T-helper 1 cell (primary cell): ENCODE measurements at regions not wholly inside any gene's neighbourhood (a gene's known extent, or its start where the extent isn't known, plus 50 kb on each side); places are given as distances from the start of the nearest gene placed in this dataset.

ENCODE experiments used
- DNase-seq, 5 donors: peaks; one replicate each; pipeline ENCODE4 v3.0.0-alpha.2; 2012 to 2020

GRCh38 chr10:113292086-113292485 is 260.8 kb upstream of the HABP2 start:
- no peak for DNase-seq

DNA sequence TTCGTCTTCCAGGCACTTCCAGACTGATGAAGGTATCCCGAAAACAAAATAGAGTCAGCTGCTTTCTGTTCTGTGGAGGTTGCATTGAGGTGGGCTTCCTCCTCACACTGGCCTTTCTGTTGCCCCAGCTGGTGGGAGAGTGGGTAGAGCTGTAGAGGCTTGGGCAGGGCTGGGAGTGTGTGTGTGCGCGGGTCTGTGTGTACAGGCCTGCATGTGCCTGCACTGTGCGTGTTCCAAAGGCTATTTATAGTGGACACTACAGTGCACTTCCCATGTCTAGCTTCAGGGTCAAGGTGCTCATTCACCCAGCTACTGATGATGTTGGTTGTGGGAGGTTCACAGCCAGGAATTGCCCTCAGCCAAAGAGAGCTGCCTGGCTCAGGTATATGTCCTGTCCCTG is 260.1 kb upstream of the HABP2 start:
- no peak for DNase-seq

GRCh38 chr10:113293167-113293566 is 259.7 kb upstream of the HABP2 start:
- no peak for DNase-seq

DNA sequence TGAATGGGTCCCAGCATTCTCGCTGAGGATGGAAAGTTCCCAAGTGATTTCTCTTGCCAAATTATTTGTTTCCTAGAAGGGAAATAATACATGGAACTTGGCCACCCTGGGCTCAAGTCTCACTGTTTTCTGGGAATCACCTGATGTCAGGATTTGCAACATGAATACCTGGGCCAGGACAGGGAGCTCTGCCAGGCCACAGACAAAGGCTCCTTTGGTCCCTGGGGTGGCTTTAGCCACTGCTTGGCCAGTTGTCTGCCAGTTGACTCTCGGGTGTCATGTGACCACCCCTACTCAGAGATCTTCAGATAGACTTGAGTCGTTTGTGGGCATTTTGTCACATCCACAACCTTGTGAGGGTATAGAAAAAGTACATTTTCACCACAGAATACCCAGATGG is 258.0 kb upstream of the HABP2 start:
- no peak for DNase-seq

DNA sequence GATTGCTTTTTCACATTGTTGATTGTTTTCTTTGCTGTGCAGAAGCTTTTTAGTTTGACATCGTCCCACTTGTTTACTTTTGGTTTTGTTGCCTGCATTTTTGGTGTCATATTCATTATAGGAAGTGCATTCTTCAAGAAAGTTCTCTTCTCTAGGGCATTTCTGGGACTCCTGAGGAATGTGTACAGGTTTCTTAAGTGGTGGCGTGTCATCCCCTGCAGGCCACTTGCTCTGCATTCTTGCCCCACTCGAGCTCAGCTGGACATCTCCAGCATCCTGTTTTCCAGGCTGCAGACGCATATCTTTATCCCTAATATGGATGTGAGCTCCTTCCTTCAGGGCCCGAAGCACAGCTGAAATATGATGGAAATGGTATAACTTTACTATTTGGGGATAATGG is 255.6 kb upstream of the HABP2 start:
- no peak for DNase-seq

DNA sequence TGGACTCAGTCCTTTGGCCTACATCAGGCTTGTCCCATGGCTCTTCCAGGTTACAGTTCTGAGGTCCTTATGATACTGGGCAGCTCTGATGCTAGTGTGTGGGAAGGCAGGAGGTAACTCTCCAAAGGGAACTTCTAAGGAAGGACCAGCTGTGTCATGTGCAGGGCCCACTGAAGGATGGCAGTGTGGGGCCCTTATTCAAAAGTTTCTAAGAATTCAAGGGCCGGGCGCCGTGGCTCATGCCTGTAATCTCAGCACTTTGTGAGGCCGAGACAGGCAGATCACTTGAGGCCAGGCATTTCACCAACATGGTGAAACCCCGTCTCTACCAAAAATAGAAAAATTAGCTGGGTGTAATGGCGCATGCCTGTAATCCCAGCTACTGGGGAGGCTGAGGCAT is 254.2 kb upstream of the HABP2 start:
- DNase-seq: no peak

DNA sequence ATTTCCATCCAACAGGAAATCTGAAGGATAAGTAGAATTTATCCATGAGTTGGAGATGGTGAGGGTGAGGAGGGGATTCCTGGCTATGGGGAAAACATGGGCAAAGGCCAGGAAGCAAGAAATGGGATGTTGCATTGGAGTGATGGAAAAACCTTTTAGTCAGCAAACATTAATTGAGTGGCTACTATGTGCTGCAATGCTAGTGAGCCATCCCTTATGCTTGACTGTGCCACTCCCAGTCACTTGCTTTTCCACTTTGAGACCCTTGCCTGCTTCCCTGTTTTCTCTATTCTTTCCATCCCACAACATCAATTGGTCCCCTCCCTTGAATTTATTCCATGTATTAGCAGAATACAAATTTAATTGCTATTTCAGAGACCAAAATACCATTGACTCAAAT is 252.7 kb upstream of the HABP2 start:
- DNase-seq: no peak

DNA sequence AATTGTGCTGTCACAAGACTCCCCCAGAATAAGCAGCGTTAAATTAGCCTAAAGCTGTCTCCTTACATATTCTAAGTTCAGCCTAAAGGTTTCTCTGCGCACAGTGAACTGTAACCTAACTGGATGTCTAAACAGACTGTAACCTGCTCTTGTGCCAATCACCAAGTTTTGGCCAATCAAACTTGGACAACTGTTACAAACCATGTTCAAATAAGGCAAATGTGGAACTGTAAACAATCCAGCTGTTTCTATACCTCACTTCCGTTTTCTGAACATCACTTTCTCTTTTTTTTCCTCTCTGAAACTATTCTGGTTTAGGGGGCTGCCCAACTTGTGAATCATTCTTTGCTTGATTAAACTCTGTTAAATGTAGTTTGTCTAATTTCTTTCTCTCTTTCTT is 252.2 kb upstream of the HABP2 start:
- no peak for DNase-seq

DNA sequence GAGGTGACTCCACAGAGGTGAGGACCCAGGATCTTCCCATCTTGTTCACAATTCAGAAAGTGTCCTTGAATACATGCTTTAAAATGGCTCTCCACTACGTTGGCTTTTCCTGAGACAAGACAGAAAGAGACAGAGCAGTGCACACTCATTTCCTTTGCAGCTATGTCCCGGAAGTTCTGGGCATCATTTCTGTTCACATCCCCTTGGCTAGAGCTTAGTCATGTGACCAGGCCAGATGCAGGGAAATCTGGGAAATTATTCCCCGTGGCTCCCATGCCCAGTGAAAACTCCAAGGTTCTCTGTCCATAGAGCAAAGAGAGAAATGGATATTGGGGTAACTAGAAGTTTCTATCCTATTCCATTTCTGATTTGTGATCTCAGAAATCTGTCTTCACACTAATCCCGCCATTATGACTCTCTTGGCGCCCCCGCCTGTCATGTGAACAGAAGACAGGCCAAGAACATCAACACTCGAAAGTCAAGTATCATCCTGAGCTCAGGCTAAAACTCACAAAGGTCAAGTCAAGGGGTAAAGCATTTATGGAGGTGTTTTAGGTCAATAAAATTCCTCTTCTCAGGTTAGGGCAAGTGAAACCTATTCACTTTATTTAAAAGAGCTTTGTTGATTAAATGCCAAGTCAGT is 251.4 kb upstream of the HABP2 start:
- DNase-seq: no peak

DNA sequence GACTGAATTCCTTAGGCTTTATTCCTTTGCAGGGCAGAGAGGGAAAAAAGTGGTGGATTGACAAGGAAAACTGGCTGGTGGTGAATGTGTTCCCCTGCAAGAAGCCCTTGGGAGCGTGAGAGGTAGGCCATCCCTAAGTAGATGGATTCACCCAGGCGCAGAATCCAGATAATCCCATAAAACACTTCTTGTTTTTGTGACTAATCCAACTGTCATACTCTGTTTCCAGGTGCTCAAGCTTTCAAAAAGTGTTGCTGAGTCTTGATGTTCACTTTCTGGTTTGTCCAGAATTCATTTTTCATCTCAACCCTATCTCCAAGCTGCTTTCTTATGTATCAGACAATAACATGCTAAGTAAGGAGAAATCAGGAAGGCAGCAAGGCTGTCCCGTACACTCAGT is 250.8 kb upstream of the HABP2 start:
- no peak for DNase-seq

DNA sequence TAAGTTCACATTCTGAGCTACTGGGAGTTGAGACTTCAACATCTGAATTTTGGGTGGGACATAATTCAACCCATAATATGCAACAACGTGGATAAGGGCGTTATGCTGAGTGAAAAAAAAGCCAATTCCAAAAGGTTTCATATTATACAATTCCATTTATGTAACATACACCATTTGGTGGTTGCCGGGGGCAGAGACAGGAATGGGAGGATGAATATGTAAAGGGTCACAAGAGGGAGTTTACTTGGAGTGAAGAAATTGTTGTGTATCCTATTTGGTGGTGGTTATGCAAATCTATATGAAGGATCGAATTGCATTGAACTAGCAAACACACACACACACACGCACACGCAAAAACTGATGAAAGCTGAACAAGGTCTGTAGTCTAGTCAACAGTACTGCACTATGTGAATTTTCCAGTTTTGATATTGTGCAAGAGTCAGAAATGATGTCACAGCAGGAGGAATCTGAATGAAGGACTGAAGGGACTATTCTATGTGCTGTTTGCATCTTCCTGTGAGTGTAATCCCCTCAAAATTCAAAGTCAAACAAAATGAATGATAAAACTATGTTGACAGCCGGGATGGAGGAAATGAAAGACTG is 249.2 kb upstream of the HABP2 start:
- DNase-seq: no peak

- no peak for DNase-seq
Observed at GRCh38 chr10:113304726-113305125, 248.1 kb upstream of the HABP2 start.

DNA sequence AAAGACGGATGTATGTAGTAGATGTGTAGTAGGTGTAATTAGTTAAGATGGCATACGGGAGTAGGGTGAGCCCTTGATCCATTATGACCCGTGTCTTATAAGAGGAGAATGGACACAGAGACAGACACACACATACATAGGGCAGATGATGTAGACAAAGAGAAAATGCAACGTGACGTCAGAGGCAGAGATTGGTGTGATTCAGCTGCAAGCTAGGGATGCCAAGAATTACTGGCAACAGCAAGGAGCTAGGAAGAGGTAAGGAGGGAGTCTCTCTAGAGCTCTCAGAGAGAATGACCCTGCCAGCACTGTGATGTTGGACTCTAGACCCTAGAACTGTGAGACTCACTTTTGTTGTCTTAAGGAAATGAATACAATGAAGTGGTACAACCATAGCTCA is 247.0 kb upstream of the HABP2 start:
- DNase-seq: no peak

GRCh38 chr10:113309791-113310190 is 243.1 kb upstream of the HABP2 start:
- DNase-seq: no peak

DNA sequence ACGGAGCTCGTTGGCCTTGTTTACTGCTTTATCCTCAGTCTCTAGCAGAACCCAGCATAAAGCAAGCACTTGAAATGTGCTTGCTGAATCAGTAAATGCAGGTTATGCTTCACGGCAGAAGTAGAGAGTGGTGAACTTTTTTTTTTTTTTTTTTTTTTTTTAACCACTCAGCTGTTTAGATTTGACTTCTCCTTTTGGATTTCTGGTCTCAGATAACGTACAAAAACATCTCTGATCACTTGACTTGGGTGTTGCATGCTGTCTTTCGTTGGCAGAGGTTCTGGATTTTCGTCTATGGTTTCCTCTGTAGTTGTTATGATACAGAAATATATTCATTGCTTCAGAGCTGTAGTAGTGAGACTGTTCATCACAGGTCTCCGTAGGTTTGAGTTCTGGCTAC is 242.5 kb upstream of the HABP2 start:
- DNase-seq: no peak

DNA sequence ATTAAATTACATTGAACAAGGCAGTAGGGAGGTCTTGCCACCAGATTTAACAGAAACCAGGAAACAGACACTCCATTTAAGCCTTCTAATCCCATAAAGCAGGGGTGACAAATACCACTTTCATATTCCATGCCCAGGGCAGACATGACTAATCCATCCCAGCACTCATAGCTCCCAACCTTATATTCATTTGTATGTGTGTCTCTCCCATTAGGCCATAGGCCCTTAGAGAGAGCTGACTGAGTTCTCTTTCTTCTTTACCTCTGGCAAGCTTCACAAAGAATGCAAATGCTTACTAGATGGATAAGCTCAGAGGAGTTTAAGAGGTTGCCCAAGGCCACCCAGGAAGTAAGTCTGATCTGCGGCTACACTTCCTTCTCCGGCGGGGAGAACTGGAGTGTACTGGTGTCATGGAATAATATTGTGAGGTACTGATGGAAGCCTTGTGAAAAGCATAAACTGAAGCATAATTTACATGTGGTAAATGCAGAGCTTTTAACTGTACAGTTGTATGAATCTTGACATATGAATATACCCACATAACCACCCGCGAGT is 239.7 kb upstream of the HABP2 start:
- no peak for DNase-seq

DNA sequence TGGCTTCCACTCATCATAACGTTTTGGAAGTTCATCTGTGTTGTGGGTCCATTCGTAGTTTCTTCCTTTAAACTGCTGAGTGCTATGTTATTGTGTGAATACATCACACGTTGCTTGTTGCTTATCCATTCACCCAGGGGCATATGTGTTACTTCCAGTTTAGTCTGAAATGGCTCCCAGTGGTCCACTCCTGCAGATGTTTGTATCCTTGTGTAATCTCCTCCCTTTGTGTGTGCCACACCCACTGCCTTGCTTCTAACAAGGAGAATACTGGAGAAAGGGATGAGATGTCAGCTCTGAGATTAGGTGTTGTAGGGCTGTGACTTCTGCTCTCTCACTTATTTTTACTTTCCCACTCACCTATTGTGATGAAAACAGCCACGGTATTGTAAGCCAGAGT is 239.1 kb upstream of the HABP2 start:
- DNase-seq: no peak

- no peak for DNase-seq
Observed at GRCh38 chr10:113316506-113316905, 236.3 kb upstream of the HABP2 start.

DNA sequence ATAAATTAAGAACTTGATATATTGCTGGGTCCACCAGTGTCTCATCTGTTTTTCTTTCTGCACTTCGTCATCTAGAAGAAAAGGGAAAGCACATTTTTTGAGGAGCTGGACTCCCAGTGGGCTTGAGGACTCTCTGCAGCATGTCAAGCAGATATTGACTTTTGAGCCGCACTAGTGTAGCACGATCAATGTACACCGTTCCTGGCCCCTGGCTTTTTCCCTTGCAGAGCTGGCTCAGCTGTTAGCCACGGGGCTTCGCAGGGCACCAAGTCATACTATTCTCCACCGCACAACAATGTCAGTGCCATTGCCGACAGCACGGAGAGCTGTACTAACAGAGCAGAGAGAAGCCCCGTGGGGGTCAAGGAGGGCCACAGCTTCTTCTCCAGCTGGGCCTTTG is 235.4 kb upstream of the HABP2 start:
- no peak for DNase-seq

DNA sequence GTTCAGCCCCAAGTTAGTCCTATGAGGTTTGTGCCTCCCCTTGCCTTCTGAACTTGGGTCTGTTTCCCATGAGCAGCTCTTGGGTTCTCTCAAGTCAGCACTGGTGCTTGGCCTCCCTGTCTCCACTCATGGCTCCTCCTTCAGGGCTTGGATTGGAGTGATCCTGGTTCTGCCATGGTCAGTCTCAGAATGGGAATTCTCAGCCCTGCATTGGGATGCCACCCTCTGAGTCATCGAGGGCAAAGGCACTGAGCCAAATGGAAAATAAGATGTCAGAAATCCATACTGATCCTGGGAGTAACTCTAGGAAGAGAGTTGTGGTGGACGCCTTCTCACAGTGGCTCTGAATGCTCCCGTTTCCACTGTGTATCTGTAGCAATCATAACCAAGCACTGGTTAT is 233.4 kb upstream of the HABP2 start:
- no peak for DNase-seq

DNA sequence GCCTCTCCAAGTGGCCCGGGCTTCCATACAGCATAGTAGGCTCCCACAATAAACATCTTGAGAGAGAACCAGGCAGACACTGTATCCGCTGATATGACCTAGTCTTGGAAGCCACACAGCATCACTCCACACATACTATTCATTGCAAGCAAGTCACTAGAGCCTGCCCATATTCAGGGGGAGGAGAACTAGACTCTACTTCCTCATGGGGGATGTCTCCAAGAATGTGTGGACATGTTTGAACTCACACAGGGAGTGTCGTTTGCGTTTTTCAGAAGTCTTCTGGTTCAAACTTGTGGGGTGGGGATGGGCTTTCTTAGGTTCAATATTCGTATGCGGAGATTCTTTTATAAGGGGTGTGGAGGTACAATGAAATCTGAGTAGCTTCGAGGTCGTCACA is 232.6 kb upstream of the HABP2 start:
- no peak for DNase-seq

DNA sequence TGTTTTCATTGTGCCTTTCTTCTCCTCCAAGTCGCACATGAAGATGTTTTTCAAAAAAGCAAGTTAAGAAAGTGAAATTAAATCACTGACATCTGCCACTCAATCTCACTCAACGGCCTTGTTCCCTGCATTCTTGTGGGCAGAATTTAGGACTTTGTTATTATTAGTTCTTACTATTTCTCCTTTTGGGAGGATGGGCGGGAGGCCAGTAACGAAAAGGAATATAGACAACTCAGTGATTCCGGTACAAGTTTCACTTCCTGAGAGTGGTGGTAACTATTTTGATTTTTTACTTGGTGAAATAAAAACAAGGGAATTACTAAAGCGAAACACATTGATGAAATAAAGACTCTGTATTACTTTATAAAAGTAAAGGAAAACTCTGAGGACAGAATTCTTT is 231.9 kb upstream of the HABP2 start:
- DNase-seq: no peak

- DNase-seq: no peak
Observed at GRCh38 chr10:113322843-113323242, 230.0 kb upstream of the HABP2 start.

- no peak for DNase-seq
Observed at GRCh38 chr10:113323985-113324384, 228.9 kb upstream of the HABP2 start.
